DOHH2 (cell line): ENCODE measurements at regions not wholly inside any gene's neighbourhood (a gene's known extent, or its start where the extent isn't known, plus 50 kb on each side); places are given as distances from the start of the nearest gene placed in this dataset.

ENCODE experiments used
- EZH2phosphoT487 ChIP-seq: fragments of 200-600 bp; sonication (generic); IDR thresholded peaks from 2 replicates; pipeline ENCODE4 v1.6.1; 2017; ENCODE audit warnings: borderline replicate concordance, mild to moderate bottlenecking, antibody characterized with exemption, low read length, moderate library complexity, mixed read lengths
- TF ChIP-seq, protein P1 (sequence below): fragments of 200-600 bp; sonication (generic); IDR thresholded peaks from one replicate; pipeline ENCODE4 v1.5.1; 2014; ENCODE audit warnings: antibody characterized with exemption, mild to moderate bottlenecking, low read depth, low read length; ENCODE audit not compliant: poor library complexity, severe bottlenecking

DNA sequence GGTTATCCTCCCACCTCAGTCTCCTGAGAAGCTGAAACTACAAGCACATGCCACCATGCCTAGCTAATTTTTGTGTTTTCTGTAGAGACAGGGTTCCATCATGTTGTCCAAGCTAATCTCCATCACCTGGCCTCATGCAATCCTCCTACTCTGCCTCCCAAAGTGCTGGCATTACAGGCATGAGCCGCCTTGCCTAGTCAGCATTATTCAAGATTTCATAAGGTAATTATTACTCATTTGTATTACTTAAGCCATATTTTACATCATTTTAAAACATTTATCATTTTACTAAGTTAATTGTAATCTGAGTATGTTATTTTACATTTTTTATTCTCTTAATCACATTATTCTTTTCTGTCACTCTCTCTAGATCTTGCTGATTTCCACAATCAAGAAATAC lies 1575.6 kb downstream of the NCAM2 start:
- TF ChIP-seq, protein P1, sequence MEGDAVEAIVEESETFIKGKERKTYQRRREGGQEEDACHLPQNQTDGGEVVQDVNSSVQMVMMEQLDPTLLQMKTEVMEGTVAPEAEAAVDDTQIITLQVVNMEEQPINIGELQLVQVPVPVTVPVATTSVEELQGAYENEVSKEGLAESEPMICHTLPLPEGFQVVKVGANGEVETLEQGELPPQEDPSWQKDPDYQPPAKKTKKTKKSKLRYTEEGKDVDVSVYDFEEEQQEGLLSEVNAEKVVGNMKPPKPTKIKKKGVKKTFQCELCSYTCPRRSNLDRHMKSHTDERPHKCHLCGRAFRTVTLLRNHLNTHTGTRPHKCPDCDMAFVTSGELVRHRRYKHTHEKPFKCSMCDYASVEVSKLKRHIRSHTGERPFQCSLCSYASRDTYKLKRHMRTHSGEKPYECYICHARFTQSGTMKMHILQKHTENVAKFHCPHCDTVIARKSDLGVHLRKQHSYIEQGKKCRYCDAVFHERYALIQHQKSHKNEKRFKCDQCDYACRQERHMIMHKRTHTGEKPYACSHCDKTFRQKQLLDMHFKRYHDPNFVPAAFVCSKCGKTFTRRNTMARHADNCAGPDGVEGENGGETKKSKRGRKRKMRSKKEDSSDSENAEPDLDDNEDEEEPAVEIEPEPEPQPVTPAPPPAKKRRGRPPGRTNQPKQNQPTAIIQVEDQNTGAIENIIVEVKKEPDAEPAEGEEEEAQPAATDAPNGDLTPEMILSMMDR = no peak
- no peak for TF ChIP-seq EZH2phosphoT487
